Bronchial epithelial cell (primary cell): ENCODE measurements at regions not wholly inside any gene's neighbourhood (a gene's known extent, or its start where the extent isn't known, plus 50 kb on each side); places are given as distances from the start of the nearest gene placed in this dataset.

ENCODE experiments used
- DNase-seq: peaks from one replicate; pipeline ENCODE4 v3.0.0-alpha.2; 2010; ENCODE audit warnings: low read depth
- FAIRE-seq: peaks from 2 replicates; lab custom pipeline; 2011; peaks lifted over from hg19 to GRCh38; lab: Jason Lieb, UNC
- H3K27me3 ChIP-seq: 2 replicates; pipeline ENCODE4 v1.5.1; 2011; ENCODE audit warnings: low read length; ENCODE audit not compliant: control insufficient read depth, insufficient read depth
- H3K36me3 ChIP-seq: 2 replicates; pipeline ENCODE4 v1.5.1; 2011; ENCODE audit warnings: low read length; ENCODE audit not compliant: control insufficient read depth, insufficient read depth
- H3K4me3 ChIP-seq: 2 replicates; pipeline ENCODE4 v1.5.1; 2011; ENCODE audit warnings: mild to moderate bottlenecking, low read depth, low read length, control low read depth
- CTCF ChIP-seq: IDR thresholded peaks from 2 replicates; pipeline ENCODE4 v1.5.1; 2011; ENCODE audit warnings: mild to moderate bottlenecking, moderate library complexity, low read length, control low read depth, inconsistent platforms; ENCODE audit not compliant: insufficient read depth, severe bottlenecking

GRCh38 chr16:80489173-80489572 is 51.6 kb upstream of the DYNLRB2 start:
- H3K36me3 ChIP-seq: no peaks in the 10 kb centered on the region
- H3K27me3 ChIP-seq: no peaks in the 10 kb centered on the region
- FAIRE-seq (no peak), DNase-seq (no peak)
- no peak overlapping the region for H3K4me3 ChIP-seq
- TF ChIP-seq CTCF: no peak

GRCh38 chr16:80488167-80488566 is 52.6 kb upstream of the DYNLRB2 start:
- FAIRE-seq (no peak), DNase-seq (no peak)
- TF ChIP-seq CTCF: no peak
- Histone ChIP-seq H3K4me3 (no peak overlapping the region), H3K27me3 (no peaks in the 10 kb centered on the region), H3K36me3 (no peaks in the 10 kb centered on the region)

DNA sequence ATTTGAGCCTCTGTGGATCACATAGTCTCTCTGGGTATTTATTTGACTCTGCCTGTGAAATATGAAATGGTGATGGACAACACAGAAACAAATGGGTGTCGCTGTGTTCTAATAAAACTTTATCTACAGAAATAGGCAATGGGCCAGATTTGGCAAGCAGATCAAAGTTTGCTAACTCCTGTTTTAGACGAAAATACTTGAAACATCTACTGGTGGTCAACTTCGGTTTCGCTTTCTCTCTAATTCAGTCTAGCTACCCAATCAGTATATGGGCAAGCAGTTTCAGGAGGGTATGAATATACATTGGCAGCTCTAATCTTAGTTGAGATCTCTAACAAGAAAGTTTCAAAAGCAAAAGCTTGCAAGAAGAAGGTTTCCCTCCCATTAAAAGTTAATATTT is 60.1 kb upstream of the DYNLRB2 start:
- H3K36me3 ChIP-seq: no peaks in the 10 kb centered on the region
- FAIRE-seq (no peak), DNase-seq (no peak)
- H3K4me3 ChIP-seq: no peak overlapping the region
- no peaks in the 10 kb centered on the region for H3K27me3 ChIP-seq
- TF ChIP-seq CTCF: no peak

DNA sequence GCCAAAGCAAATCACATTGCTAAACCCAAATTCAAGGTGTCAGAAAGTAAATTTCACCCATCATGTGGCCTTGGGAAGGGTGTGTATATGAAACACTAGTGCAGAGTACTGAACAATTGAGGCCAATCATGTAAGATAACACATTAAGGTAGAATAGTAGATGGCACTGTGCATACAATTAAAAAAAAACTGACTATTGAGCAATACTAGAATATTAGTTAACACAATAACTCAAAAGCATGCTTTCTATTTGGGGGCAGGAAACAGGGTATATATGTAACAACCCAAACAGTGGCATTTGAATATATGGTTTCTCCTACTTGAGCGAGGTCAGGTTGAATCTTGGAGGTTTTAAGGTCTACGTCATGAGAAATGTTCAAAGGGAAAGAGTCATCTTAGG is 63.0 kb upstream of the DYNLRB2 start:
- TF ChIP-seq CTCF: no peak
- no peak for DNase-seq

DNA sequence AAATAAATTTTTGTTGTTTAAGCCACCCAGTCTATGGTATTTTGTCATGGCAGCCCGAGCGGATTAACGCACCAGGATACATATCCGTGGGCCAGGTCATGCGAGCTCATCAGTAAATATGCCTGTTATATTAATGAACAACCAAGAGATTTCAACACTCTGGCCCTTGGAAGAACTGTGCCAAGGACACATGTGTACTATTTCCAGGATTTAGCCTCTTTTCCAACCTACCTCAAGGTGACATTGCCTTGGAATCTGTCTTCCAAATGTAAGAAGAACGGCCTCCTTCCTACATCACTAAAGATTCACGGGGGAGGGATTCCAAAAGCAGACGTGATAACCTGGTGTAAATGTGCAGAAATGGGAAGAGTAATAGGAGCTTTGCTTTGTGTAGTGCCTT is 72.8 kb upstream of the DYNLRB2 start:
- Histone ChIP-seq H3K4me3 (no peak overlapping the region), H3K27me3 (no peaks in the 10 kb centered on the region), H3K36me3 (no peaks in the 10 kb centered on the region)
- DNase-seq (no peak), FAIRE-seq (no peak)
- TF ChIP-seq CTCF: no peak

More for the DNA sequence above, 63.0 kb upstream of the DYNLRB2 start:
- Histone ChIP-seq H3K27me3 (no peaks in the 10 kb centered on the region), H3K36me3 (no peaks in the 10 kb centered on the region), H3K4me3 (no peak overlapping the region)
- FAIRE-seq: no peak
